ENCODE measurements at regions not wholly inside any gene's neighbourhood (a gene's known extent, or its start where the extent isn't known, plus 50 kb on each side); places are given as distances from the start of the nearest gene placed in this dataset.

DNA sequence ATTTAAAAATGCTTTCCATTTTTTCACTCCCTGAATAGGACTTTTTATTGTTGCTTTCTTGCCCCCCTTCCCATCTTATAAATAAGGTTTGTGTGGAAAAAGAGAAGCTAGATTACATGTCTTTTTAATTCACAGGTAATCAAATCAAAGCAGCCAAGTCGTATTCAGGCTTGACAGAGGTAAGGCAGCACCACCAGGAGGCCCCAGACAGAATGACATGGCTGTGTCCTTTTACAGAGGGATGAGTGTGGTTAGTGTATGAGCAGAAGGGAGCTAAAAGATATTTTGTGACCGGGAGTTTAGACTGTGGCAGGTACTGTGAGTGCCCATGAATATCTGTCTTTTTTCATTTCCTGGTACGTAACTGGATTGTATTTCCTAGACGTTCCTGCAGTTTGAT lies 596.1 kb downstream of the ETNK1 start:
- no peaks in the 10 kb centered on the region for H3F3A ChIP-seq (ENCODE audit: insufficient read depth)
- no peaks in the 10 kb centered on the region for H3K9me2 ChIP-seq (replicated peaks; ENCODE audit: insufficient read depth, low read length)
- H3K36me3 ChIP-seq (ENCODE audit: low read length) = no peaks in the 10 kb centered on the region
- no peak overlapping the region for H3K27ac ChIP-seq (ENCODE audit: low read depth, low read length)
- H3K79me2 ChIP-seq (ENCODE audit: insufficient read depth, low read length) = no peaks in the 10 kb centered on the region
- no peak overlapping the region for H3K4me3 ChIP-seq (ENCODE audit: insufficient read depth, low read length, poor library complexity, severe bottlenecking)
- no peak overlapping the region for H3K9ac ChIP-seq (ENCODE audit: low read length)
- TF ChIP-seq CTCF (IDR thresholded peaks at IDR 0.05; ENCODE audit: insufficient read depth, low read length, poor library complexity, severe bottlenecking) (no peak), EZH2phosphoT487 (conservative IDR thresholded peaks at IDR 0.05; ENCODE audit: low read length) (no peak)
- H2AFZ ChIP-seq (ENCODE audit: low read depth, low read length, severe bottlenecking) = no peak overlapping the region
- no peak overlapping the region for H3K4me2 ChIP-seq (ENCODE audit: low read depth, low read length, poor library complexity, severe bottlenecking)
- H4K20me1 ChIP-seq (ENCODE audit: low read depth, low read length) = no peaks in the 10 kb centered on the region
- H3K27me3 ChIP-seq (ENCODE audit: low read length) = no peaks in the 10 kb centered on the region
- no peaks in the 10 kb centered on the region for H3K9me3 ChIP-seq (ENCODE audit: insufficient read depth, low read length)

- no peak for TF ChIP-seq CTCF (IDR thresholded peaks at IDR 0.05; ENCODE audit: insufficient read depth, low read length, poor library complexity, severe bottlenecking)
- no peak for TF ChIP-seq EZH2phosphoT487 (conservative IDR thresholded peaks at IDR 0.05; ENCODE audit: low read length)
- H3K4me2 ChIP-seq (ENCODE audit: low read depth, low read length, poor library complexity, severe bottlenecking) = no peak overlapping the region
These were observed 597.0 kb downstream of the ETNK1 start for GRCh38 chr12:23221926-23222325.

DNA sequence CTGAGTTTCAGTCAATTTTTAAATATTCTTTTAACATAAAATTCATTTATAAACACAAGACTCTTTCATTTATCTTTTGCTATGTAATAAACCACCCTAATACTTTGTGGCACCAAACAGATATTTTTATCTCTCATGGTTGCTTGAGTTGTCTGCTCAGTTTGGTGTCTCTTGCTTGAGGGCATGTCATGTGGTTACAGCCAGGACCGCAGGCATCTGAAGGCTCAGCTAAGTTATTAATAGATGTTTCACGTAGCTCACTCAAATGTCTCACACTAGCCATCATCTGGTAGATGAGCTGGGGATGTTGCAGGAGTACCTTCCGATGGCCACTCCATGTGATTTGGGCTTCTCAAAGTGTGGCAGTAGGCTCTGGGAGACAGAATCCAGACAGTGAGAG lies 597.8 kb downstream of the ETNK1 start:
- TF ChIP-seq CTCF (IDR thresholded peaks at IDR 0.05; ENCODE audit: insufficient read depth, low read length, poor library complexity, severe bottlenecking) (no peak), EZH2phosphoT487 (conservative IDR thresholded peaks at IDR 0.05; ENCODE audit: low read length) (no peak)
- no peaks in the 10 kb centered on the region for H3K9me3 ChIP-seq (ENCODE audit: insufficient read depth, low read length)
- no peaks in the 10 kb centered on the region for H3K27me3 ChIP-seq (ENCODE audit: low read length)
- H3K4me3 ChIP-seq (ENCODE audit: insufficient read depth, low read length, poor library complexity, severe bottlenecking) = no peak overlapping the region
- H3K79me2 ChIP-seq (ENCODE audit: insufficient read depth, low read length) = no peaks in the 10 kb centered on the region
- H3K9ac ChIP-seq (ENCODE audit: low read length) = no peak overlapping the region
- no peaks in the 10 kb centered on the region for H3F3A ChIP-seq (ENCODE audit: insufficient read depth)
- no peak overlapping the region for H3K27ac ChIP-seq (ENCODE audit: low read depth, low read length)
- H3K9me2 ChIP-seq (replicated peaks; ENCODE audit: insufficient read depth, low read length) = no peaks in the 10 kb centered on the region
- H3K4me2 ChIP-seq (ENCODE audit: low read depth, low read length, poor library complexity, severe bottlenecking) = no peak overlapping the region
- no peaks in the 10 kb centered on the region for H3K36me3 ChIP-seq (ENCODE audit: low read length)
- no peak overlapping the region for H2AFZ ChIP-seq (ENCODE audit: low read depth, low read length, severe bottlenecking)
- H4K20me1 ChIP-seq (ENCODE audit: low read depth, low read length) = no peaks in the 10 kb centered on the region

More at GRCh38 chr12:23221926-23222325, 597.0 kb downstream of the ETNK1 start:
- Histone ChIP-seq H3K4me3 (ENCODE audit: insufficient read depth, low read length, poor library complexity, severe bottlenecking) (no peak overlapping the region), H3K27ac (ENCODE audit: low read depth, low read length) (no peak overlapping the region), H3K27me3 (ENCODE audit: low read length) (no peaks in the 10 kb centered on the region), H3K9me3 (ENCODE audit: insufficient read depth, low read length) (no peaks in the 10 kb centered on the region), H4K20me1 (ENCODE audit: low read depth, low read length) (no peaks in the 10 kb centered on the region), H3K9ac (ENCODE audit: low read length) (no peak overlapping the region), H2AFZ (ENCODE audit: low read depth, low read length, severe bottlenecking) (no peak overlapping the region), H3K36me3 (ENCODE audit: low read length) (no peaks in the 10 kb centered on the region), H3F3A (ENCODE audit: insufficient read depth) (no peaks in the 10 kb centered on the region), H3K9me2 (replicated peaks; ENCODE audit: insufficient read depth, low read length) (no peaks in the 10 kb centered on the region), H3K79me2 (ENCODE audit: insufficient read depth, low read length) (no peaks in the 10 kb centered on the region)
